ENCODE measurements at regions not wholly inside any gene's neighbourhood (a gene's known extent, or its start where the extent isn't known, plus 50 kb on each side); places are given as distances from the start of the nearest gene placed in this dataset.

DNA sequence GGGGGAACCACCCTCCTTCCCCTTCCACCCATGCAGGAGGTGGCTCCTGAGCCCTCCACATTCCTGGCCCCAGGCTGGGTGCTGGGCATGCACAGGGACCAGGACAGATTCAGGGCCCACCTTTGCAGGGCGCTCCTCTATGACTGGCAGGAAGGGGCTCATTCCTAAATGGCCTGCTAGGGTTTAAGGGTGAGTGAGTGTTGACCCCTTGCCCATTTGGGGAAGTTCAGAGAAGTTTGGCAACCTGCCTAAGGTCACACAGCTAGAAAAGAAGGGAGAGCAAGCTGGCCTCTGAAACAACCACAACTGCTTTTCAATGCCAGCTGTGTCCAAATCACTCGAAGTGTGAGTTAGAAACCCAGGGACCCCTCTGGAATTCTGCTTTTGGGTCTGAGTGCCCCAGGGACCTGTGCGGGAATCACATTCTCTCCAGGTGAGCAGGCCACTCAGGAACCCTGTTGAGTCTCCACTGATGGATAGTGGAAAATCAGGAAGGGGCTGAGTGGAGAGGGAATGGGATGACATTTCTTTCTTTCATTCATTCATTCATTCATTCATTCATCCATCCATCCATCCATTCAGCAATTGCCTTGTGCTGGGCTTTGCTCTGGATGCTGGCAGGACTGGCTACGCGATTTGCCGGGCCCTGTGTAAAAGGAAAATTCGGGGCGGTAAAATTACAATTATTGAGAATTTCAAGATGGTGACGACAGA lies 191.9 kb downstream of the C9orf50 start:
- TF ChIP-seq EP300 (IDR thresholded peaks at IDR 0.05), result no peak
- no peak for TF ChIP-seq POLR2A (IDR thresholded peaks at IDR 0.05)
- TF ChIP-seq, protein P1, sequence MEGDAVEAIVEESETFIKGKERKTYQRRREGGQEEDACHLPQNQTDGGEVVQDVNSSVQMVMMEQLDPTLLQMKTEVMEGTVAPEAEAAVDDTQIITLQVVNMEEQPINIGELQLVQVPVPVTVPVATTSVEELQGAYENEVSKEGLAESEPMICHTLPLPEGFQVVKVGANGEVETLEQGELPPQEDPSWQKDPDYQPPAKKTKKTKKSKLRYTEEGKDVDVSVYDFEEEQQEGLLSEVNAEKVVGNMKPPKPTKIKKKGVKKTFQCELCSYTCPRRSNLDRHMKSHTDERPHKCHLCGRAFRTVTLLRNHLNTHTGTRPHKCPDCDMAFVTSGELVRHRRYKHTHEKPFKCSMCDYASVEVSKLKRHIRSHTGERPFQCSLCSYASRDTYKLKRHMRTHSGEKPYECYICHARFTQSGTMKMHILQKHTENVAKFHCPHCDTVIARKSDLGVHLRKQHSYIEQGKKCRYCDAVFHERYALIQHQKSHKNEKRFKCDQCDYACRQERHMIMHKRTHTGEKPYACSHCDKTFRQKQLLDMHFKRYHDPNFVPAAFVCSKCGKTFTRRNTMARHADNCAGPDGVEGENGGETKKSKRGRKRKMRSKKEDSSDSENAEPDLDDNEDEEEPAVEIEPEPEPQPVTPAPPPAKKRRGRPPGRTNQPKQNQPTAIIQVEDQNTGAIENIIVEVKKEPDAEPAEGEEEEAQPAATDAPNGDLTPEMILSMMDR (IDR thresholded peaks at IDR 0.05), result no peak
